Smooth muscle cell (in vitro differentiated cells): ENCODE measurements at regions not wholly inside any gene's neighbourhood (a gene's known extent, or its start where the extent isn't known, plus 50 kb on each side); places are given as distances from the start of the nearest gene placed in this dataset.
"Not testable (repeated sequence)": the region's sequence is repeated elsewhere in the genome, so short reads cannot be mapped to it uniquely, and the experiment has no call there.

Experiments
- DNase-seq: peaks from one replicate; lab custom pipeline; 2025; ENCODE audit not compliant: unreplicated experiment; lab: John Stamatoyannopoulos, UW
- H2AFZ ChIP-seq: fragments of 200-600 bp; sonication (generic); 2 replicates; pipeline ENCODE4 v1.6.0; 2016; ENCODE audit warnings: antibody characterized with exemption, low read depth, mild to moderate bottlenecking
- H3F3A ChIP-seq: fragments of 200-600 bp; sonication (generic); 2 replicates; pipeline ENCODE4 v1.6.0; 2017; ENCODE audit warnings: antibody characterized with exemption, low read depth
- H3K27ac ChIP-seq: fragments of 200-600 bp; sonication (generic); 2 replicates; pipeline ENCODE4 v1.5.1; 2016; ENCODE audit warnings: low read depth, mild to moderate bottlenecking
- H3K27me3 ChIP-seq: fragments of 200-600 bp; sonication (generic); 2 replicates; pipeline ENCODE4 v1.6.1; 2016; ENCODE audit warnings: low read depth, mild to moderate bottlenecking
- H3K36me3 ChIP-seq: fragments of 200-600 bp; sonication (generic); 2 replicates; pipeline ENCODE4 v1.5.1; 2016; ENCODE audit warnings: low read depth
- H3K4me1 ChIP-seq: fragments of 200-600 bp; sonication (generic); 2 replicates; pipeline ENCODE4 v1.5.1; 2016; ENCODE audit warnings: low read depth
- H3K4me2 ChIP-seq: fragments of 200-600 bp; sonication (generic); 2 replicates; pipeline ENCODE4 v1.6.0; 2016; ENCODE audit warnings: mild to moderate bottlenecking
- H3K4me3 ChIP-seq: fragments of 200-600 bp; sonication (generic); 2 replicates; pipeline ENCODE4 v1.5.1; 2016; ENCODE audit warnings: mild to moderate bottlenecking
- H3K79me2 ChIP-seq: fragments of 200-600 bp; sonication (generic); 2 replicates; pipeline ENCODE4 v1.6.0; 2016; ENCODE audit warnings: low read depth, mild to moderate bottlenecking
- H3K9ac ChIP-seq: fragments of 200-600 bp; sonication (generic); 2 replicates; pipeline ENCODE4 v1.6.0; 2016; ENCODE audit warnings: low read depth
- H3K9me3 ChIP-seq: fragments of 200-600 bp; sonication (generic); replicated peaks from 2 replicates; pipeline ENCODE4 v1.5.1; 2016; ENCODE audit warnings: low read depth
- H4K20me1 ChIP-seq: fragments of 200-600 bp; sonication (generic); 2 replicates; pipeline ENCODE4 v1.6.0; 2016; ENCODE audit warnings: low read depth
- WGBS: methylation state at CpG from one replicate; pipeline ENCODE4 v1.1.7; 2016; ENCODE audit warnings: low lambda C conversion rate; 5-methylcytosine and 5-hydroxymethylcytosine counted together
- TF ChIP-seq, protein P1 (sequence below): fragments of 200-600 bp; sonication (generic); IDR thresholded peaks from 2 replicates; pipeline ENCODE4 v1.5.1; 2017; ENCODE audit warnings: borderline replicate concordance, mild to moderate bottlenecking, antibody characterized with exemption; ENCODE audit not compliant: insufficient read depth, poor library complexity, severe bottlenecking

DNA sequence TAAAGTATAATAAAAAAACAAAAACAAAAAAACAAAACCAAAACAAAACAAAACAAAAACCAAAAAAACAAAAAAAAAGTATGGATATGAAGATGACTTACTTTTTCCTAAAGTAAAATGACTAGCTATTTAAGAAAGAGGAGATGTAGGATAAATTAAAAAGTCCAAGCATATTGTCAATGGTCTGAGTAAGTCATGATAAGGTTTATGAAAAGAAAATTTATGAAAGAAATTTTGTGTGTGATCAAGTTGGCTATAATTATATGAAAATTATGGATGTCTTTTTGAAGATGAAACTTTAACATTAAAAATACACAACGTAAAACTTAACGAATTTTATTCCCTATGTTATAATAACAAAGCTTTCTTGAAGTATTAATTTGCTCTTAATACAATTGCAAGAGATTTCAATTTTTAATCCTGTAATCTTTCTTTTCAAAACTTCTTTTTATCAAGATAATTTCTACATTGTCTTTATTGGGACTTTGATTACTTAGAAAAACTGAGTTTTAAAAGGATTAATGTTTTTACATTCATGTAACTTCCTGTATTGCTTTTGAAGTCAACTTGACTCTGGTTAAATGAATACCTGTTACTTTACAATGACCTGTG, 200.9 kb upstream of the IVNS1ABP start:
- Histone ChIP-seq H3K9ac (no peak overlapping the region), H2AFZ (no peak overlapping the region), H3K36me3 (peaks cover 4% of the 10 kb centered on the region), H3K27ac (no peak overlapping the region), H3F3A (no peaks in the 10 kb centered on the region), H3K4me1 (no peaks in the 10 kb centered on the region), H3K9me3 (peaks cover 15% of the 10 kb centered on the region), H4K20me1 (no peaks in the 10 kb centered on the region), H3K4me3 (no peak overlapping the region), H3K79me2 (no peaks in the 10 kb centered on the region), H3K27me3 (no peaks in the 10 kb centered on the region), H3K4me2 (no peak overlapping the region)
- TF ChIP-seq, protein P1, sequence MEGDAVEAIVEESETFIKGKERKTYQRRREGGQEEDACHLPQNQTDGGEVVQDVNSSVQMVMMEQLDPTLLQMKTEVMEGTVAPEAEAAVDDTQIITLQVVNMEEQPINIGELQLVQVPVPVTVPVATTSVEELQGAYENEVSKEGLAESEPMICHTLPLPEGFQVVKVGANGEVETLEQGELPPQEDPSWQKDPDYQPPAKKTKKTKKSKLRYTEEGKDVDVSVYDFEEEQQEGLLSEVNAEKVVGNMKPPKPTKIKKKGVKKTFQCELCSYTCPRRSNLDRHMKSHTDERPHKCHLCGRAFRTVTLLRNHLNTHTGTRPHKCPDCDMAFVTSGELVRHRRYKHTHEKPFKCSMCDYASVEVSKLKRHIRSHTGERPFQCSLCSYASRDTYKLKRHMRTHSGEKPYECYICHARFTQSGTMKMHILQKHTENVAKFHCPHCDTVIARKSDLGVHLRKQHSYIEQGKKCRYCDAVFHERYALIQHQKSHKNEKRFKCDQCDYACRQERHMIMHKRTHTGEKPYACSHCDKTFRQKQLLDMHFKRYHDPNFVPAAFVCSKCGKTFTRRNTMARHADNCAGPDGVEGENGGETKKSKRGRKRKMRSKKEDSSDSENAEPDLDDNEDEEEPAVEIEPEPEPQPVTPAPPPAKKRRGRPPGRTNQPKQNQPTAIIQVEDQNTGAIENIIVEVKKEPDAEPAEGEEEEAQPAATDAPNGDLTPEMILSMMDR: no peak
- 63% methylated on average over 2 of the region's 2 CpGs for WGBS
- DNase-seq: no peak

DNA sequence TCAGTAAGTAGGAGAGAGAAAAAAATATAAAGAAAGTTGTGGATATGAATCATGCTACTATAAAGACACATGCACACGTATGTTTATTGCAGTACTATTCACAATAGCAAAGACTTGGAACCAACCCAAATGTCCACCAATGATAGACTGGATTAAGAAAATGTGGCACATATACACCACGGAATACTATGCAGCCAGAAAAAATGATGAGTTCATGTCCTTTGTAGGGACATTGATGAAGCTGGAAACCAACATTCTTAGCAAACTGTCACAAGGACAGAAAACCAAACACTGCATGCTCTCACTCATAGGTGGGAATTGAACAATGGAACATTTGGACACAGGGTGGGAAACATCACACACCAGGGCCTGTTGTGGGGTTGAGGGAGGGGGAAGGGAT, 200.3 kb upstream of the IVNS1ABP start:
- not testable (repeated sequence) for H3K79me2 ChIP-seq, H3K27me3 ChIP-seq, H4K20me1 ChIP-seq, H2AFZ ChIP-seq, H3F3A ChIP-seq, H3K4me3 ChIP-seq, H3K4me2 ChIP-seq, H3K9ac ChIP-seq, H3K27ac ChIP-seq, DNase-seq, H3K4me1 ChIP-seq, H3K36me3 ChIP-seq
- peaks cover 15% of the 10 kb centered on the region for H3K9me3 ChIP-seq
- 98% methylated on average over 2 of the region's 2 CpGs for WGBS

DNA sequence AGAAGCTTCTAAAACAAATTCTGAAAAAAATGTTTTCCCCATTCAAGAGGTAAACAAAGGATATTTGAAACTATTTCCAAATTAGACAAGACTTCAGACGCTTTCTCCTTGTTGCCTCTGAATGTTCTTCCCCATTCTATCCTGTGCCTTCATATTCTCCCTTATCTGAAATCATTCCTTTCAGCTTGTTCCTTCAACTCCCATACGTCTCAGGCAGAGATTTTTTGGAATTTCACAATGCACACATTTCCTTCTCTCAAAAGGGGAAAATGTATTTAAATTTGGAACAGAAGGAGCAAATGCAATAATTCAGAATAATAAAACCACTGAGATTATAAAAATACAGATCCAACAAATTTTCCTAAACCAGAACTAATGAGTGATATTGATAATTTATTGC, 198.7 kb upstream of the IVNS1ABP start:
- WGBS: 90% methylated on average over 2 of the region's 2 CpGs
- no peaks in the 10 kb centered on the region for H4K20me1 ChIP-seq
- H3K4me2 ChIP-seq: no peak overlapping the region
- H3K9ac ChIP-seq: no peak overlapping the region
- no peaks in the 10 kb centered on the region for H3K27me3 ChIP-seq
- no peak overlapping the region for H2AFZ ChIP-seq
- TF ChIP-seq, protein P1: no peak
- H3F3A ChIP-seq: no peaks in the 10 kb centered on the region
- no peak for DNase-seq
- peaks cover 15% of the 10 kb centered on the region for H3K9me3 ChIP-seq
- no peaks in the 10 kb centered on the region for H3K79me2 ChIP-seq
- H3K36me3 ChIP-seq: peaks cover 4% of the 10 kb centered on the region
- H3K4me3 ChIP-seq: no peak overlapping the region
- H3K27ac ChIP-seq: no peak overlapping the region
- H3K4me1 ChIP-seq: no peaks in the 10 kb centered on the region

- Histone ChIP-seq H3K36me3 (peaks cover 4% of the 10 kb centered on the region), H3F3A (no peaks in the 10 kb centered on the region), H3K4me2 (no peak overlapping the region), H3K4me1 (no peaks in the 10 kb centered on the region), H3K9me3 (peaks cover 15% of the 10 kb centered on the region), H3K9ac (no peak overlapping the region), H4K20me1 (no peaks in the 10 kb centered on the region), H3K27me3 (no peaks in the 10 kb centered on the region), H3K79me2 (no peaks in the 10 kb centered on the region), H3K4me3 (no peak overlapping the region), H2AFZ (no peak overlapping the region), H3K27ac (no peak overlapping the region)
- TF ChIP-seq, protein P1: no peak
- no peak for DNase-seq
Observed at GRCh38 chr1:185514311-185514710, 197.3 kb upstream of the IVNS1ABP start.
